ENCODE measurements at regions not wholly inside any gene's neighbourhood (a gene's known extent, or its start where the extent isn't known, plus 50 kb on each side); places are given as distances from the start of the nearest gene placed in this dataset.

DNA sequence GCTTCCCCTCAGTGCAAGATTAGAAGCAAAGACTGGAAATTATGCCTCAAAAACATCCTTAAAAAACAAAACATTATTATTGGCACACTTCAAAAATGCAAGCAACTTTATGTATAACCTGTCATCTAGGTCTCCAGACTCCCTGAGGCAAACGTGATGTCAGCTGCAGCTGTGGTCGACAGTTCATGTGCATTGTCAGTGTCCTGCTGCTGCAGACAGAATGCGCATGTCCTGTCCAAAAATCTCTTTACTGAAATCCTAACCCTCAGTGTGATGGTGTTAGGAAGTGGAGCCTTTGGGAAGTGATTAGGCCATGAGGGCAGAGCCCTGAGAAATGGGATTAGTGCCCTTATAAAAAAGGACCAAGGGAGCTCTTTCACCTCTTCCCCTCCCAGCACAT, 126.9 kb downstream of the CYRIA start:
- H3K9me2 ChIP-seq (replicated peaks; ENCODE audit: insufficient read depth, low read length): no peaks in the 10 kb centered on the region
- H4K20me1 ChIP-seq (ENCODE audit: low read depth, low read length): no peaks in the 10 kb centered on the region
- H3K4me2 ChIP-seq (ENCODE audit: low read depth, low read length, poor library complexity, severe bottlenecking): no peak overlapping the region
- H3K27me3 ChIP-seq (ENCODE audit: low read length): no peaks in the 10 kb centered on the region
- no peak overlapping the region for H3K9ac ChIP-seq (ENCODE audit: low read length)
- no peak overlapping the region for H3K4me3 ChIP-seq (ENCODE audit: insufficient read depth, low read length, poor library complexity, severe bottlenecking)
- no peaks in the 10 kb centered on the region for H3F3A ChIP-seq (ENCODE audit: insufficient read depth)
- no peak overlapping the region for H3K27ac ChIP-seq (ENCODE audit: low read depth, low read length)
- no peaks in the 10 kb centered on the region for H3K36me3 ChIP-seq (ENCODE audit: low read length)
- TF ChIP-seq, protein P1, sequence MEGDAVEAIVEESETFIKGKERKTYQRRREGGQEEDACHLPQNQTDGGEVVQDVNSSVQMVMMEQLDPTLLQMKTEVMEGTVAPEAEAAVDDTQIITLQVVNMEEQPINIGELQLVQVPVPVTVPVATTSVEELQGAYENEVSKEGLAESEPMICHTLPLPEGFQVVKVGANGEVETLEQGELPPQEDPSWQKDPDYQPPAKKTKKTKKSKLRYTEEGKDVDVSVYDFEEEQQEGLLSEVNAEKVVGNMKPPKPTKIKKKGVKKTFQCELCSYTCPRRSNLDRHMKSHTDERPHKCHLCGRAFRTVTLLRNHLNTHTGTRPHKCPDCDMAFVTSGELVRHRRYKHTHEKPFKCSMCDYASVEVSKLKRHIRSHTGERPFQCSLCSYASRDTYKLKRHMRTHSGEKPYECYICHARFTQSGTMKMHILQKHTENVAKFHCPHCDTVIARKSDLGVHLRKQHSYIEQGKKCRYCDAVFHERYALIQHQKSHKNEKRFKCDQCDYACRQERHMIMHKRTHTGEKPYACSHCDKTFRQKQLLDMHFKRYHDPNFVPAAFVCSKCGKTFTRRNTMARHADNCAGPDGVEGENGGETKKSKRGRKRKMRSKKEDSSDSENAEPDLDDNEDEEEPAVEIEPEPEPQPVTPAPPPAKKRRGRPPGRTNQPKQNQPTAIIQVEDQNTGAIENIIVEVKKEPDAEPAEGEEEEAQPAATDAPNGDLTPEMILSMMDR (IDR thresholded peaks at IDR 0.05; ENCODE audit: insufficient read depth, low read length, poor library complexity, severe bottlenecking): no peak
- H3K79me2 ChIP-seq (ENCODE audit: insufficient read depth, low read length): no peaks in the 10 kb centered on the region
- H2AFZ ChIP-seq (ENCODE audit: low read depth, low read length, severe bottlenecking): no peak overlapping the region
- H3K9me3 ChIP-seq (ENCODE audit: insufficient read depth, low read length): no peaks in the 10 kb centered on the region

DNA sequence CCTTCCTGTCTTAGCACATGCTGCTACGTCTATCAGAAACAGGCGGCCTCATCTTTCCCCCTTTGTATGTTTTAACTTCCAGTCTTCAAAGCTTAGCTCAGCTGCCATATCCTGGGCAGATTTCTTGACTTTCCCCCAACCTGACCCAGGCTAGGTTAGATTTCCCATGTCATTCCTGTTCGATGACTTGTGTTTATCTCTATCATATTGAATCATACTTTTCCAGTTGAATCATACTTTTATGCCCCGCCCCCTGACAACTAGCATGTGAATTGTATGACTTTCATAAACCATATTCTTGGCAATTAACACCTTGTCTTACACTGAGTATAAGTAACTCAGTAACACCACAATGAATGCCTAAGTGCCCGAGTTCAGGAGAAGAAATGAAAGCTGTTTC, 128.3 kb downstream of the CYRIA start:
- Histone ChIP-seq H3F3A (ENCODE audit: insufficient read depth) (no peaks in the 10 kb centered on the region), H3K9me3 (ENCODE audit: insufficient read depth, low read length) (no peaks in the 10 kb centered on the region), H3K27ac (ENCODE audit: low read depth, low read length) (no peak overlapping the region), H3K4me2 (ENCODE audit: low read depth, low read length, poor library complexity, severe bottlenecking) (no peak overlapping the region), H4K20me1 (ENCODE audit: low read depth, low read length) (no peaks in the 10 kb centered on the region), H3K4me3 (ENCODE audit: insufficient read depth, low read length, poor library complexity, severe bottlenecking) (no peak overlapping the region), H3K79me2 (ENCODE audit: insufficient read depth, low read length) (no peaks in the 10 kb centered on the region), H2AFZ (ENCODE audit: low read depth, low read length, severe bottlenecking) (no peak overlapping the region), H3K9me2 (replicated peaks; ENCODE audit: insufficient read depth, low read length) (no peaks in the 10 kb centered on the region), H3K9ac (ENCODE audit: low read length) (no peak overlapping the region), H3K27me3 (ENCODE audit: low read length) (no peaks in the 10 kb centered on the region), H3K36me3 (ENCODE audit: low read length) (no peaks in the 10 kb centered on the region)
- TF ChIP-seq, protein P1 (IDR thresholded peaks at IDR 0.05; ENCODE audit: insufficient read depth, low read length, poor library complexity, severe bottlenecking): no peak
- no peak for TF ChIP-seq EZH2phosphoT487 (conservative IDR thresholded peaks at IDR 0.05; ENCODE audit: low read length)

DNA sequence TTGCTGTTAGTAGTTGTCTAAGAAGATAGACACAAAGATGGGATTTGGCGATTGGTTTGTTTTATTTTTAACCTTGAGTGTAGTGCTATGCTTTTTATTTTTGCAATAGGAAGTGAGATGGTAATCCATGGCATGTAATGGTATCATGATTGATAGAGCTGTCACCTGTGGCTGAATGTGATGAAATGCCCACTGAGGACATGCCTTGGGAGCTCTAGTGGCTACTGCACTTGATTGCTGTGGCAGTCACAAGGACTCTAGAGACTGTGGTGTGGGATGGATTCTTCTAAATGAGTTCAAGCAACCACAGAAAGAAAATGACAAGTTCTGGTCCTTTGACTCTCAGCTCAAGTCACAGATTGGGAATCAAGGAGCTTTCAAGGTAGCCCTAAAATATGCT, 139.4 kb downstream of the CYRIA start:
- H3K79me2 ChIP-seq (ENCODE audit: insufficient read depth, low read length): no peaks in the 10 kb centered on the region
- no peaks in the 10 kb centered on the region for H3K9me3 ChIP-seq (ENCODE audit: insufficient read depth, low read length)
- H3K36me3 ChIP-seq (ENCODE audit: low read length): no peaks in the 10 kb centered on the region
- H3F3A ChIP-seq (ENCODE audit: insufficient read depth): no peaks in the 10 kb centered on the region
- no peak overlapping the region for H3K4me3 ChIP-seq (ENCODE audit: insufficient read depth, low read length, poor library complexity, severe bottlenecking)
- no peaks in the 10 kb centered on the region for H3K27me3 ChIP-seq (ENCODE audit: low read length)
- no peak for TF ChIP-seq EZH2phosphoT487 (conservative IDR thresholded peaks at IDR 0.05; ENCODE audit: low read length)
- TF ChIP-seq, protein P1 (IDR thresholded peaks at IDR 0.05; ENCODE audit: insufficient read depth, low read length, poor library complexity, severe bottlenecking): no peak
- no peak overlapping the region for H2AFZ ChIP-seq (ENCODE audit: low read depth, low read length, severe bottlenecking)
- no peak overlapping the region for H3K9ac ChIP-seq (ENCODE audit: low read length)
- no peaks in the 10 kb centered on the region for H4K20me1 ChIP-seq (ENCODE audit: low read depth, low read length)
- H3K27ac ChIP-seq (ENCODE audit: low read depth, low read length): no peak overlapping the region
- H3K4me2 ChIP-seq (ENCODE audit: low read depth, low read length, poor library complexity, severe bottlenecking): no peak overlapping the region
- no peaks in the 10 kb centered on the region for H3K9me2 ChIP-seq (replicated peaks; ENCODE audit: insufficient read depth, low read length)
